ENCODE measurements at regions not wholly inside any gene's neighbourhood (a gene's known extent, or its start where the extent isn't known, plus 50 kb on each side); places are given as distances from the start of the nearest gene placed in this dataset.

GRCh38 chrX:39661116-39661907 lies 436.4 kb downstream of the BCOR start:
- DNase-seq = no peak
- no peak overlapping the region for H3K27ac Mint-ChIP-seq
- no peak overlapping the region for H3K9ac ChIP-seq (ENCODE audit: extremely low read depth, low read length, poor library complexity, severe bottlenecking)
- peaks cover 9% of the 10 kb centered on the region for H3K9me3 Mint-ChIP-seq
- no peak overlapping the region for H3K4me3 ChIP-seq (ENCODE audit: low read length)
- no peaks in the 10 kb centered on the region for H3K27me3 ChIP-seq (ENCODE audit: control insufficient read depth, insufficient read depth, low read length, poor library complexity, severe bottlenecking)
- no peaks in the 10 kb centered on the region for H3K9me3 ChIP-seq (ENCODE audit: control insufficient read depth, low read length)
- no peaks in the 10 kb centered on the region for H3K36me3 ChIP-seq (ENCODE audit: control insufficient read depth, insufficient read depth, low read length)
- H3K4me1 Mint-ChIP-seq = no peaks in the 10 kb centered on the region
- H3K27me3 Mint-ChIP-seq (ENCODE audit: insufficient read depth) = no peaks in the 10 kb centered on the region
- H3K36me3 Mint-ChIP-seq (ENCODE audit: low read depth) = no peaks in the 10 kb centered on the region
- H3K4me1 ChIP-seq (ENCODE audit: control insufficient read depth, insufficient read depth, low read length) = no peaks in the 10 kb centered on the region
- H3K27ac ChIP-seq (ENCODE audit: low read depth, low read length) = no peak overlapping the region
- TF ChIP-seq CTCF (conservative IDR thresholded peaks at IDR 0.05) = no peak
- 86% methylated on average over 4 of the region's 6 CpGs; no CpG with 5 or more reads in 1 of the 2 experiments for WGBS, 2 experiments (ENCODE audit: insufficient coverage in 1 of 2, insufficient read length in 1 of 2)
- H3K4me3 Mint-ChIP-seq = no peak overlapping the region

GRCh38 chrX:39665830-39666518 lies 431.8 kb downstream of the BCOR start:
- H3K9me3 Mint-ChIP-seq = peaks cover 5% of the 10 kb centered on the region
- no peak for TF ChIP-seq CTCF (conservative IDR thresholded peaks at IDR 0.05)

GRCh38 chrX:39667191-39667590 lies 430.6 kb downstream of the BCOR start:
- TF ChIP-seq CTCF (conservative IDR thresholded peaks at IDR 0.05) = no peak
- Histone ChIP-seq H3K27ac (ENCODE audit: low read depth, low read length) (no peak overlapping the region), H3K9me3 (ENCODE audit: control insufficient read depth, low read length) (no peaks in the 10 kb centered on the region), H3K27me3 (ENCODE audit: control insufficient read depth, insufficient read depth, low read length, poor library complexity, severe bottlenecking) (no peaks in the 10 kb centered on the region), H3K4me3 (ENCODE audit: low read length) (no peak overlapping the region), H3K36me3 (ENCODE audit: control insufficient read depth, insufficient read depth, low read length) (no peaks in the 10 kb centered on the region), H3K4me1 (ENCODE audit: control insufficient read depth, insufficient read depth, low read length) (no peaks in the 10 kb centered on the region), H3K9ac (ENCODE audit: extremely low read depth, low read length, poor library complexity, severe bottlenecking) (no peak overlapping the region)
- peaks cover 5% of the 10 kb centered on the region for H3K4me1 Mint-ChIP-seq
- peaks cover 8% of the 10 kb centered on the region for H3K9me3 Mint-ChIP-seq
- H3K27ac Mint-ChIP-seq = no peak overlapping the region
- H3K27me3 Mint-ChIP-seq (ENCODE audit: insufficient read depth) = peaks cover 3% of the 10 kb centered on the region
- no peak overlapping the region for H3K4me3 Mint-ChIP-seq
- WGBS, 2 experiments (ENCODE audit: insufficient coverage in 1 of 2, insufficient read length in 1 of 2) = 100% methylated on average over 2 of the region's 2 CpGs; no CpG with 5 or more reads in 1 of the 2 experiments
- no peak for DNase-seq
- no peaks in the 10 kb centered on the region for H3K36me3 Mint-ChIP-seq (ENCODE audit: low read depth)

More at GRCh38 chrX:39665830-39666518, 431.8 kb downstream of the BCOR start:
- DNase-seq = no peak
- no peak overlapping the region for H3K4me3 ChIP-seq (ENCODE audit: low read length)
- WGBS, 2 experiments (ENCODE audit: insufficient coverage in 1 of 2, insufficient read length in 1 of 2) = 88 to 94% methylated on average over 1 to 3 of the region's 3 CpGs
- Mint-ChIP-seq H3K27ac (no peak overlapping the region), H3K36me3 (ENCODE audit: low read depth) (no peaks in the 10 kb centered on the region), H3K4me1 (peaks cover 5% of the 10 kb centered on the region), H3K27me3 (ENCODE audit: insufficient read depth) (peaks cover 3% of the 10 kb centered on the region), H3K4me3 (no peak overlapping the region)
- H3K27ac ChIP-seq (ENCODE audit: low read depth, low read length) = no peak overlapping the region
- no peaks in the 10 kb centered on the region for H3K9me3 ChIP-seq (ENCODE audit: control insufficient read depth, low read length)
- H3K27me3 ChIP-seq (ENCODE audit: control insufficient read depth, insufficient read depth, low read length, poor library complexity, severe bottlenecking) = no peaks in the 10 kb centered on the region
- H3K4me1 ChIP-seq (ENCODE audit: control insufficient read depth, insufficient read depth, low read length) = no peaks in the 10 kb centered on the region
- H3K9ac ChIP-seq (ENCODE audit: extremely low read depth, low read length, poor library complexity, severe bottlenecking) = no peak overlapping the region
- H3K36me3 ChIP-seq (ENCODE audit: control insufficient read depth, insufficient read depth, low read length) = no peaks in the 10 kb centered on the region

Data from endodermal cell (in vitro differentiated cells).